ENCODE measurements at regions not wholly inside any gene's neighbourhood (a gene's known extent, or its start where the extent isn't known, plus 50 kb on each side); places are given as distances from the start of the nearest gene placed in this dataset.

- no peak for DNase-seq
These were observed 1825.1 kb upstream of the IGFBP7 start for GRCh38 chr4:58935332-58935731.

- no peak for DNase-seq
These were observed 1826.3 kb upstream of the IGFBP7 start for GRCh38 chr4:58936436-58936835.

- no peak for DNase-seq
These were observed 1830.0 kb upstream of the IGFBP7 start for GRCh38 chr4:58940167-58940566.

- no peak for DNase-seq
These were observed 1831.1 kb upstream of the IGFBP7 start for GRCh38 chr4:58941286-58941685.

- no peak for DNase-seq
These were observed 1843.4 kb upstream of the IGFBP7 start for GRCh38 chr4:58953575-58953974.

GRCh38 chr4:58957711-58958110 is 1847.5 kb upstream of the IGFBP7 start:
- no peak for DNase-seq

GRCh38 chr4:58961283-58961682 is 1851.1 kb upstream of the IGFBP7 start:
- DNase-seq, result no peak

GRCh38 chr4:58961925-58962324 is 1851.7 kb upstream of the IGFBP7 start:
- DNase-seq, result no peak

- no peak for DNase-seq
These were observed 1852.2 kb upstream of the IGFBP7 start for GRCh38 chr4:58962424-58962823.

- no peak for DNase-seq
These were observed 1871.6 kb upstream of the IGFBP7 start for GRCh38 chr4:58981828-58982227.

- DNase-seq, result no peak
These were observed 1873.7 kb upstream of the IGFBP7 start for GRCh38 chr4:58983887-58984286.

- no peak for DNase-seq
These were observed 1892.0 kb upstream of the IGFBP7 start for GRCh38 chr4:59002148-59002547.

GRCh38 chr4:59024257-59024656 is 1914.1 kb upstream of the IGFBP7 start:
- no peak for DNase-seq

GRCh38 chr4:59037812-59038211 is 1927.6 kb upstream of the IGFBP7 start:
- no peak for DNase-seq

GRCh38 chr4:59039046-59039445 is 1928.9 kb upstream of the IGFBP7 start:
- DNase-seq, result no peak

GRCh38 chr4:59044286-59044900 is 1934.2 kb upstream of the IGFBP7 start:
- DNase-seq, result no peak

- DNase-seq, result no peak
These were observed 1943.9 kb upstream of the IGFBP7 start for GRCh38 chr4:59054086-59054485.

- no peak for DNase-seq
These were observed 1947.6 kb upstream of the IGFBP7 start for GRCh38 chr4:59057804-59058203.

GRCh38 chr4:59058543-59058942 is 1948.4 kb upstream of the IGFBP7 start:
- DNase-seq, result no peak

- no peak for DNase-seq
These were observed 1950.0 kb upstream of the IGFBP7 start for GRCh38 chr4:59060002-59060846.

GRCh38 chr4:59060895-59061294 is 1950.7 kb upstream of the IGFBP7 start:
- DNase-seq, result no peak

- no peak for DNase-seq
These were observed 1953.0 kb upstream of the IGFBP7 start for GRCh38 chr4:59063015-59063720.

- no peak for DNase-seq
These were observed 1958.7 kb upstream of the IGFBP7 start for GRCh38 chr4:59068722-59069418.
